ENCODE measurements at regions not wholly inside any gene's neighbourhood (a gene's known extent, or its start where the extent isn't known, plus 50 kb on each side); places are given as distances from the start of the nearest gene placed in this dataset.

DNA sequence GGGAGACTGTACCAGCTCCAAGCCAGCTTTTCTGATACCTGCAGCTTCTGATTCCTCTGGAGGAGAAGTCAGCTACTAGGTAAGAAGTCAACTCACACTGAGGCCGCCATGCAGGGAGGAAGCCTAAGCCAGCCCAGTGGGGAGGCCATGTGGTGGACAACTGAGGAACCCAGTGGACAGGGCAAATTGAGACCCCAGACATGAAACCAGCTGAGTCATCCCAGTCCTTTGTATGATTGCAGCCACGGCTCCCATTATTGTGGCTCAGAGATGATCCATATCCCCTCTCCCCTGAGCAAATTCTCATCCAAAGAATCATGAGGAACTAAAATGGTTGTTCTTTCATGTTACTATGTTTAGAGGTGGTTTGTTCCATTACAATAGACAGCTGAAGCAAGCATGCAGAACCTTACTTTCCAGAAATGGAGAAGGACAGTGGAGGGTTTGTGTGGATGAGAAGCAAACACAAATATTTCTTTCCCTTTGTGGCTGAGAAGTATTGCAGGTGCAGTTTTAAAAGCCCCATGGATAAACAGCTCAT is 1147.3 kb upstream of the TMEM132C start:
- TF ChIP-seq POLR2A (IDR thresholded peaks at IDR 0.05; ENCODE audit: low read depth) (no peak), EP300 (IDR thresholded peaks at IDR 0.05) (no peak), POLR2AphosphoS5 (IDR thresholded peaks at IDR 0.05) (no peak)
- TF ChIP-seq, protein P1, sequence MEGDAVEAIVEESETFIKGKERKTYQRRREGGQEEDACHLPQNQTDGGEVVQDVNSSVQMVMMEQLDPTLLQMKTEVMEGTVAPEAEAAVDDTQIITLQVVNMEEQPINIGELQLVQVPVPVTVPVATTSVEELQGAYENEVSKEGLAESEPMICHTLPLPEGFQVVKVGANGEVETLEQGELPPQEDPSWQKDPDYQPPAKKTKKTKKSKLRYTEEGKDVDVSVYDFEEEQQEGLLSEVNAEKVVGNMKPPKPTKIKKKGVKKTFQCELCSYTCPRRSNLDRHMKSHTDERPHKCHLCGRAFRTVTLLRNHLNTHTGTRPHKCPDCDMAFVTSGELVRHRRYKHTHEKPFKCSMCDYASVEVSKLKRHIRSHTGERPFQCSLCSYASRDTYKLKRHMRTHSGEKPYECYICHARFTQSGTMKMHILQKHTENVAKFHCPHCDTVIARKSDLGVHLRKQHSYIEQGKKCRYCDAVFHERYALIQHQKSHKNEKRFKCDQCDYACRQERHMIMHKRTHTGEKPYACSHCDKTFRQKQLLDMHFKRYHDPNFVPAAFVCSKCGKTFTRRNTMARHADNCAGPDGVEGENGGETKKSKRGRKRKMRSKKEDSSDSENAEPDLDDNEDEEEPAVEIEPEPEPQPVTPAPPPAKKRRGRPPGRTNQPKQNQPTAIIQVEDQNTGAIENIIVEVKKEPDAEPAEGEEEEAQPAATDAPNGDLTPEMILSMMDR (IDR thresholded peaks at IDR 0.05): no peak
